Hematopoietic multipotent progenitor cell (in vitro differentiated cells): ENCODE measurements at regions not wholly inside any gene's neighbourhood (a gene's known extent, or its start where the extent isn't known, plus 50 kb on each side); places are given as distances from the start of the nearest gene placed in this dataset.
"Not testable (repeated sequence)": the region's sequence is repeated elsewhere in the genome, so short reads cannot be mapped to it uniquely, and the experiment has no call there.

ENCODE experiments used
- DNase-seq, 3 donors: peaks; one replicate each; pipeline ENCODE4 v3.0.0-alpha.2; 2011 to 2015; ENCODE audit warnings: low read depth in 2 of 3, low spot score in 2 of 3

GRCh38 chr7:25726781-25727311 is 425.2 kb upstream of the NFE2L3 start:
- no peak for DNase-seq

- DNase-seq, result no peak
Measured at GRCh38 chr7:25727446-25727845, 424.6 kb upstream of the NFE2L3 start.

GRCh38 chr7:25727876-25728275 is 424.1 kb upstream of the NFE2L3 start:
- DNase-seq, result no peak

GRCh38 chr7:25731068-25731845 is 420.7 kb upstream of the NFE2L3 start:
- no peak for DNase-seq

- DNase-seq, result no peak
Measured at GRCh38 chr7:25731846-25732245, 420.2 kb upstream of the NFE2L3 start.

GRCh38 chr7:25732766-25733217 is 419.2 kb upstream of the NFE2L3 start:
- DNase-seq, result no peak

- no peak for DNase-seq
Measured at GRCh38 chr7:25735674-25736242, 416.2 kb upstream of the NFE2L3 start.

- DNase-seq, result no peak
Measured at GRCh38 chr7:25738528-25738927, 413.5 kb upstream of the NFE2L3 start.

GRCh38 chr7:25739143-25739542 is 412.9 kb upstream of the NFE2L3 start:
- DNase-seq, result no peak

GRCh38 chr7:25742316-25742715 is 409.7 kb upstream of the NFE2L3 start:
- no peak for DNase-seq

GRCh38 chr7:25743670-25744451 is 408.1 kb upstream of the NFE2L3 start:
- not testable (repeated sequence) for DNase-seq

GRCh38 chr7:25750744-25751508 is 401.1 kb upstream of the NFE2L3 start:
- DNase-seq, result no peak

GRCh38 chr7:25752154-25752553 is 399.8 kb upstream of the NFE2L3 start:
- no peak for DNase-seq

- DNase-seq, result no peak
Measured at GRCh38 chr7:25752967-25753791, 398.8 kb upstream of the NFE2L3 start.

- DNase-seq, result no peak
Measured at GRCh38 chr7:25753837-25754236, 398.2 kb upstream of the NFE2L3 start.

GRCh38 chr7:25754333-25754732 is 397.7 kb upstream of the NFE2L3 start:
- no peak for DNase-seq

GRCh38 chr7:25754751-25755150 is 397.2 kb upstream of the NFE2L3 start:
- DNase-seq, result no peak

GRCh38 chr7:25756601-25757000 is 395.4 kb upstream of the NFE2L3 start:
- no peak for DNase-seq

- no peak for DNase-seq
Measured at GRCh38 chr7:25758559-25758958, 393.4 kb upstream of the NFE2L3 start.

- no peak for DNase-seq
Measured at GRCh38 chr7:25759286-25759685, 392.7 kb upstream of the NFE2L3 start.
